ENCODE measurements at regions not wholly inside any gene's neighbourhood (a gene's known extent, or its start where the extent isn't known, plus 50 kb on each side); places are given as distances from the start of the nearest gene placed in this dataset.

DNA sequence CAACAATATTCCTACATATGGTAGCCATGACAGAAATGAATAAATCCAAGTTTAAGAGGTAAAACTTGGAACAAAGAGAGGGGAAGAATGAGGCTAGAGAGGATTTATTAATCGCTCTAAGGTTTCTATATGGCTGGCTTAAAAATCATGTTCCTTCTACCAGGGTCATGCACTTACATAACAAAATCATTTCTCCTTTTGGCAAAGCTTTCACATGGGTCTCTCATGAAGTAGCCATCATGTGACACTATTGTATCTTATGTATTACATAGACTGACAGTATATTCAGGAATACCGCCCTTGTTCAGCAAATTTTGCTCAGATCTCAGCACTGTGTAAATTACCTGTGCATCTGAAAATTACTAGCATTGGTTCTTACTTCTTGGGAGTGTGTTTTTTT lies 1554.5 kb upstream of the SLC39A10 start:
- DNase-seq, result no peak
- intact Hi-C loops (cut with micrococcal nuclease), result no loop called here
- H3K27me3 ChIP-seq (ENCODE audit: control insufficient read depth in 2 of 2, insufficient read depth in 2 of 2, low read length in 2 of 2), result no peaks in the 10 kb centered on the region
- H3K9me3 ChIP-seq (replicated peaks in 1 of 2; ENCODE audit: control insufficient read depth in 1 of 2, insufficient read depth in 1 of 2, low read length in 2 of 2), result no peaks in the 10 kb centered on the region
- H3K27ac ChIP-seq (ENCODE audit: low read depth in 1 of 2, low read length in 2 of 2), result no peak overlapping the region
- TF ChIP-seq, protein P1, sequence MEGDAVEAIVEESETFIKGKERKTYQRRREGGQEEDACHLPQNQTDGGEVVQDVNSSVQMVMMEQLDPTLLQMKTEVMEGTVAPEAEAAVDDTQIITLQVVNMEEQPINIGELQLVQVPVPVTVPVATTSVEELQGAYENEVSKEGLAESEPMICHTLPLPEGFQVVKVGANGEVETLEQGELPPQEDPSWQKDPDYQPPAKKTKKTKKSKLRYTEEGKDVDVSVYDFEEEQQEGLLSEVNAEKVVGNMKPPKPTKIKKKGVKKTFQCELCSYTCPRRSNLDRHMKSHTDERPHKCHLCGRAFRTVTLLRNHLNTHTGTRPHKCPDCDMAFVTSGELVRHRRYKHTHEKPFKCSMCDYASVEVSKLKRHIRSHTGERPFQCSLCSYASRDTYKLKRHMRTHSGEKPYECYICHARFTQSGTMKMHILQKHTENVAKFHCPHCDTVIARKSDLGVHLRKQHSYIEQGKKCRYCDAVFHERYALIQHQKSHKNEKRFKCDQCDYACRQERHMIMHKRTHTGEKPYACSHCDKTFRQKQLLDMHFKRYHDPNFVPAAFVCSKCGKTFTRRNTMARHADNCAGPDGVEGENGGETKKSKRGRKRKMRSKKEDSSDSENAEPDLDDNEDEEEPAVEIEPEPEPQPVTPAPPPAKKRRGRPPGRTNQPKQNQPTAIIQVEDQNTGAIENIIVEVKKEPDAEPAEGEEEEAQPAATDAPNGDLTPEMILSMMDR (IDR thresholded peaks at IDR 0.05), result no peak
- no peak overlapping the region for H3K4me2 ChIP-seq (replicated peaks; ENCODE audit: extremely low read depth, low read length, poor library complexity, severe bottlenecking)
- H3K79me2 ChIP-seq (ENCODE audit: insufficient read depth, low read length), result no peaks in the 10 kb centered on the region
- no peak overlapping the region for H3K4me3 Mint-ChIP-seq
- no CpG with 5 or more reads among the region's 2 CpGs for WGBS (ENCODE audit: insufficient coverage)
- no peaks in the 10 kb centered on the region for H4K20me1 ChIP-seq (ENCODE audit: insufficient read depth, low read length)
- peaks cover 0 to 2% (median 0%) of the 10 kb centered on the region in 3 donors for H3K27me3 Mint-ChIP-seq (ENCODE audit: low read depth in 3 of 3)
- no peak overlapping the region for H3K27ac Mint-ChIP-seq
- no peak overlapping the region for H3K4me3 ChIP-seq (replicated peaks in 1 of 3; ENCODE audit: low read depth in 2 of 3, low read length in 3 of 3)
- H3K9ac ChIP-seq (ENCODE audit: insufficient read depth, low read length, poor library complexity, severe bottlenecking), result no peak overlapping the region
- peaks cover 18% of the 10 kb centered on the region in 2 donors for H3K4me1 ChIP-seq (ENCODE audit: control insufficient read depth in 1 of 2, insufficient read depth in 2 of 2, low read length in 2 of 2)
- H3K9me3 Mint-ChIP-seq, result peaks cover 0 to 3% (median 2%) of the 10 kb centered on the region in 7 donors
- H3K4me1 Mint-ChIP-seq, result peaks cover 12% of the 10 kb centered on the region
- H3K36me3 Mint-ChIP-seq, result no peaks in the 10 kb centered on the region
- no peaks in the 10 kb centered on the region for H3K36me3 ChIP-seq (replicated peaks in 1 of 2; ENCODE audit: control insufficient read depth in 1 of 2, insufficient read depth in 2 of 2, low read length in 2 of 2)
- H2AFZ ChIP-seq (ENCODE audit: insufficient read depth, low read depth, low read length, poor library complexity, severe bottlenecking), result no peak overlapping the region

GRCh38 chr2:194100201-194100600 lies 1556.8 kb upstream of the SLC39A10 start:
- Histone ChIP-seq H3K9me3 (replicated peaks in 1 of 2; ENCODE audit: control insufficient read depth in 1 of 2, insufficient read depth in 1 of 2, low read length in 2 of 2) (no peaks in the 10 kb centered on the region), H2AFZ (ENCODE audit: insufficient read depth, low read depth, low read length, poor library complexity, severe bottlenecking) (no peak overlapping the region), H3K27me3 (ENCODE audit: control insufficient read depth in 2 of 2, insufficient read depth in 2 of 2, low read length in 2 of 2) (no peaks in the 10 kb centered on the region), H3K9ac (ENCODE audit: insufficient read depth, low read length, poor library complexity, severe bottlenecking) (no peak overlapping the region), H3K4me1 (ENCODE audit: control insufficient read depth in 1 of 2, insufficient read depth in 2 of 2, low read length in 2 of 2) (peaks cover 15 to 18% of the 10 kb centered on the region in 2 donors), H3K79me2 (ENCODE audit: insufficient read depth, low read length) (no peaks in the 10 kb centered on the region), H3K4me3 (replicated peaks in 1 of 3; ENCODE audit: low read depth in 2 of 3, low read length in 3 of 3) (no peak overlapping the region), H3K36me3 (replicated peaks in 1 of 2; ENCODE audit: control insufficient read depth in 1 of 2, insufficient read depth in 2 of 2, low read length in 2 of 2) (no peaks in the 10 kb centered on the region), H4K20me1 (ENCODE audit: insufficient read depth, low read length) (no peaks in the 10 kb centered on the region), H3K4me2 (replicated peaks; ENCODE audit: extremely low read depth, low read length, poor library complexity, severe bottlenecking) (no peak overlapping the region), H3K27ac (ENCODE audit: low read depth in 1 of 2, low read length in 2 of 2) (no peak overlapping the region)
- Mint-ChIP-seq H3K27me3 (ENCODE audit: low read depth in 3 of 3) (no peaks in the 10 kb centered on the region), H3K27ac (no peak overlapping the region), H3K36me3 (no peaks in the 10 kb centered on the region), H3K4me1 (peaks cover 12% of the 10 kb centered on the region), H3K9me3 (peaks cover 0 to 3% (median 2%) of the 10 kb centered on the region in 7 donors), H3K4me3 (no peak overlapping the region)
- TF ChIP-seq, protein P1 (IDR thresholded peaks at IDR 0.05), result no peak
- no peak for DNase-seq
- WGBS (ENCODE audit: insufficient coverage), result 83% methylated on average over 1 of the region's 2 CpGs
- intact Hi-C loops (cut with micrococcal nuclease), result no loop called here

Data from CD14-positive monocyte (primary cell).